A549 (cell line): ENCODE measurements at regions not wholly inside any gene's neighbourhood (a gene's known extent, or its start where the extent isn't known, plus 50 kb on each side); places are given as distances from the start of the nearest gene placed in this dataset.
A peak's percentile ranks its signal among the peaks of the same experiment; 100 is the strongest.

Experiments used
- CBX2 ChIP-seq: fragments of 200-600 bp; sonication (generic); IDR thresholded peaks from 2 replicates; pipeline ENCODE4 v1.6.1; 2016; ENCODE audit warnings: low read depth, mild to moderate bottlenecking, borderline replicate concordance
- CEBPB ChIP-seq, 2 experiments: fragments of >200 bp in 1 of 2; sonication (Bioruptor Twin) in 1 of 2; formaldehyde crosslinking in 1 of 2; IDR thresholded peaks; 2 replicates each; pipeline ENCODE4 v1.6.1; 2012 to 2016
- EP300 ChIP-seq, 2 experiments: fragments of >200 bp; sonication (Bioruptor Twin); formaldehyde crosslinking; IDR thresholded peaks; 2 replicates in 1 of 2; 3 replicates in 1 of 2; pipeline ENCODE4 v1.6.1; 2016 to 2017
- MAZ ChIP-seq: fragments of 150-350 bp; IDR thresholded peaks from 2 replicates; pipeline ENCODE4 v1.6.1; 2014; ENCODE audit warnings: antibody characterized with exemption, low read depth, low read length, borderline replicate concordance
- PHF8 ChIP-seq: fragments of 200-600 bp; sonication (generic); IDR thresholded peaks from 2 replicates; pipeline ENCODE4 v1.6.1; 2016; ENCODE audit warnings: low read depth, mild to moderate bottlenecking, antibody characterized with exemption, moderate library complexity, borderline replicate concordance
- POLR2A ChIP-seq: IDR thresholded peaks from 2 replicates; pipeline ENCODE4 v1.6.1; 2012; ENCODE audit warnings: mild to moderate bottlenecking, low read length
- REST ChIP-seq: fragments of 200-600 bp; sonication (generic); IDR thresholded peaks from 2 replicates; pipeline ENCODE4 v1.6.1; 2016; ENCODE audit warnings: antibody characterized with exemption, mild to moderate bottlenecking, moderate library complexity
- TFCP2L1 ChIP-seq: fragments of 250-450 bp; sonication (Bioruptor Pico); IDR thresholded peaks from 2 replicates; pipeline ENCODE4 v1.5.0; 2021; ENCODE audit warnings: mild to moderate bottlenecking
- ZC3H11A ChIP-seq: fragments of 450-650 bp; IDR thresholded peaks from 2 replicates; pipeline ENCODE4 v1.6.1; 2014; ENCODE audit warnings: antibody characterized with exemption, mild to moderate bottlenecking
- TF ChIP-seq, protein P1 (sequence below): fragments of >200 bp; sonication (Bioruptor Twin); formaldehyde crosslinking; IDR thresholded peaks from 3 replicates; pipeline ENCODE4 v1.5.1; 2016

DNA sequence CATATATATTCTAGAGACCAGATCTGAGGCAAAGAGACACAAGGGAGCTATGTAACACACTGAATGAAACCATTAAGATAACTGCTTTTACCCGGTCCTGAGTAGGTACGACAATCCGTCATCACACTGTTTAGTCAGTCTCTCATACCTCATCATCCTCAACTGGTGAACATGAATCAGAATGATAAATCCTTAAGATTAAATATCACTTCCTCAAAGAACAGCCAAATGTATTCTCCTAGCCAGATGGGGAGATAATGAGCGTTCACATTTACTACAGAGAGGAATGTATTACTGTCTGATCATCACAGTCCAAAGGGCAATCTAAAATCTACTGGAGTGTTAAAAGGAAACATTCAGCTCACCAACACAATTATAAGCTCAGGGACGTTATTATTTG lies 319.4 kb upstream of the STAC start:
- TF ChIP-seq ZC3H11A (no peak), EP300 (IDR thresholded peaks at IDR 0.05) (0 out of 5 replicates have a peak, but pooled peaks of 1 of the 2 experiments have one; percentile 9), TFCP2L1 (CRISPR knock-in tag) (no peak), MAZ (no peak), POLR2A (no peak), PHF8 (no peak), REST (no peak), CBX2 (no peak), CEBPB (IDR thresholded peaks at IDR 0.05) (no peak)
- TF ChIP-seq, protein P1, sequence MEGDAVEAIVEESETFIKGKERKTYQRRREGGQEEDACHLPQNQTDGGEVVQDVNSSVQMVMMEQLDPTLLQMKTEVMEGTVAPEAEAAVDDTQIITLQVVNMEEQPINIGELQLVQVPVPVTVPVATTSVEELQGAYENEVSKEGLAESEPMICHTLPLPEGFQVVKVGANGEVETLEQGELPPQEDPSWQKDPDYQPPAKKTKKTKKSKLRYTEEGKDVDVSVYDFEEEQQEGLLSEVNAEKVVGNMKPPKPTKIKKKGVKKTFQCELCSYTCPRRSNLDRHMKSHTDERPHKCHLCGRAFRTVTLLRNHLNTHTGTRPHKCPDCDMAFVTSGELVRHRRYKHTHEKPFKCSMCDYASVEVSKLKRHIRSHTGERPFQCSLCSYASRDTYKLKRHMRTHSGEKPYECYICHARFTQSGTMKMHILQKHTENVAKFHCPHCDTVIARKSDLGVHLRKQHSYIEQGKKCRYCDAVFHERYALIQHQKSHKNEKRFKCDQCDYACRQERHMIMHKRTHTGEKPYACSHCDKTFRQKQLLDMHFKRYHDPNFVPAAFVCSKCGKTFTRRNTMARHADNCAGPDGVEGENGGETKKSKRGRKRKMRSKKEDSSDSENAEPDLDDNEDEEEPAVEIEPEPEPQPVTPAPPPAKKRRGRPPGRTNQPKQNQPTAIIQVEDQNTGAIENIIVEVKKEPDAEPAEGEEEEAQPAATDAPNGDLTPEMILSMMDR = no peak
